ENCODE measurements at regions not wholly inside any gene's neighbourhood (a gene's known extent, or its start where the extent isn't known, plus 50 kb on each side); places are given as distances from the start of the nearest gene placed in this dataset.

DNA sequence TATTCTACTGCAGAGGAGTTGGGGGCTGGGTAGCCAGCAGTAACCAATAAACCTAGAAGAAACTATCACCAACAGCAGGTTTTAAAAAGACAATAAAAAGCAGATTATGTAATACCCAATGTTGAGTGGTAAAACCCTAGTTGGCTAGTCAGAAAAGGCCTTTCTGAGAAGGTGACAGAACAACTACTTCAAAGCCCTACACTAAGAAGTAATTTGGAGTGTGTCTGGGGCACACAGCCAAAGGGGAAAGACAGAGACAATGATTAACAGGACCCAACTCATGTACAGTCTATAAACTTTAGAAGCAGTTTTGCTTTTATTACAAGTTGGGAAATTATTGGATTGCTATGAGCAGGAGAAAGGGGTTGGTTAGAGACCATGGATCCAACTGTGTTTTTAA is 77.2 kb upstream of the TMEM106B start:
- DNase-seq, result no peak

DNA sequence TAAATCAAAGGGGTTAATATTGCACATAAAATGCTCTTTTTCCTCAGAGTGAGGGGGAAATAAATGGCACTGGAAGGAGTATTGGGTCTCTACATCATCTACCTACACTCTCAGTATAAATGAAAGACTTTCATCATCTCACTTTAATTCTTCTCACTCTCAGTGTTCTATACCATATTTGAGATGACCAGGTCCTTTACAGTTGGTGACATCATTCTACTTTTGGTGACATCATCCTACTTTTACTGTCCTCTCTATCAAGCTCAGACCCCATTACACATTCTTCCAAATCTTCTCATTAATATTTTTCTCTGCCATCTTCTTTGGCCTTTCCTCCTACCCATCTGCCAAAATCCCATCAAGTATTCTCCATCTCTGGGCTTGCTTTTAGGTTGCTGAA is 74.6 kb upstream of the TMEM106B start:
- DNase-seq, result no peak

DNA sequence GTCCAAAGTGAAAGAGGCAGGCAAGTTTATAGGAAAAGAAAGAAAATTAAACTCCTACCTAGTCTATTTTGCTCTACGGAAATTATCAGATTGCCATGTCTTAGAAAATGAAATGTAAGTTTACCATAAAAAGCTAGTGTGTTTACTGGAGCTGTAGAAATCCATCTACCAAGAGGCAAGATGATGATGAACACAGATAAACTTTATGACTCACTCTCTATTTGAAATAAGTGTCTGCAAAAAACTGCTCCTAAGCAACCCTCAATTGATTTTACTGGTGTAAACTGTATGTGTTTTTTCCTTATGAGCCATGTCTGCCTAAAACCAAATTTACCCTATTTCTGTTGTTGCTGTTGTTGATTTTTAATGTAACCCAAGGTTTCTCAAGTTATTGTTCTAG is 73.8 kb upstream of the TMEM106B start:
- DNase-seq, result no peak

DNA sequence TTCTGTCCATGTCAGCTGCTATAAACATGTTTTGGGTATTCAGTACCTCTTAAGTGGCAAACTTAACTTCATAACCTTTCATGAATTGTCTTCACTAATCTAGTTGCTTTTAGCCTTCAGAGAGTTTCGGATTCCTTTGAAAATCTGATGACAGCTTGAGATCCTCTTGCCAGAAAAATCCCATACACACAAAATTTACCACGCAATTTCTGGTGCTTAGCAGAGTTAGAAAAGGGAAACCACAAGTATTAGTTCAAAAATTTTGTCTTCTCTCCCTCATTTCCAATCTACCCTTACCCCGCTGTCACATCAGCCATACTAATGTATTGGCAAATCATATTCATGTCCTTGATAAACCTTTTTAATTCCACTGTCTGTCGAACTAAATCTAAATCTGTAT is 72.7 kb upstream of the TMEM106B start:
- no peak for DNase-seq

DNA sequence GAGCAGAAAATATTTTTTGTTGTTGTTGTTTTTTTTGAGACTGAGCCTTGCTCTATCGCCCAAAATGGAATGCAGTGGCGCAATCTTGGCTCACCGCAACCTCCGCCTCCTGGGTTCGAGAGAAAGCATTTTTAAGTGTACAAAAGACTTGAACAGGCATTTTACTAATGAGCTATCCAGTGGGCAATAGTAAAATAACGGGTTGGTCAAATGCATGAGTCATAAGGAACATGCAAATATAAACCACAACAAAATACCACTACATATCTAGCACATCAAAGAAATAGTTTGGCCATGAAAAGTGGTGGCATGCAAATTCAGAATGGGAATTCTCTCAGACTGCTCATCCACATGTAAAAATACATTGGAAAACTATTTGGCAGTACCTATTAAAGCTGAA is 71.7 kb upstream of the TMEM106B start:
- no peak for DNase-seq

DNA sequence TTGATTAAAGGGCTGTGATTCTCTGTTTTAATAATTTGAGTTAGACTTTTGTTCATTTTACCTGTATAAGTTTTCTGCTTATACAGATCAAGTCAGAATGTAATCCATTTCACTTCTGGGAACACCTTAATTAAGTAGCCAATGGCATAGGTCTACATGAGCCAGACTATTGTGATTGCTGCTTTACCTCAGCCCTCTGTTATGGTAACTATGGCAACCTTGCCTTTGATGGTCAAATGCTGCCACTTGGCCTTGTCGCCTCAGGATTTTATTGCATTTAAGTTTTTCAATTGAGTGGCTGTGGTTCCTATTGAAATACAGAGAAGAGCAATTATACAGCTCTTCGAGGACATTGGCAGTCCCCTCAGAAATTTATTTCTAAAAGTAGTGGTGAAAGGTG is 64.3 kb upstream of the TMEM106B start:
- no peak for DNase-seq

DNA sequence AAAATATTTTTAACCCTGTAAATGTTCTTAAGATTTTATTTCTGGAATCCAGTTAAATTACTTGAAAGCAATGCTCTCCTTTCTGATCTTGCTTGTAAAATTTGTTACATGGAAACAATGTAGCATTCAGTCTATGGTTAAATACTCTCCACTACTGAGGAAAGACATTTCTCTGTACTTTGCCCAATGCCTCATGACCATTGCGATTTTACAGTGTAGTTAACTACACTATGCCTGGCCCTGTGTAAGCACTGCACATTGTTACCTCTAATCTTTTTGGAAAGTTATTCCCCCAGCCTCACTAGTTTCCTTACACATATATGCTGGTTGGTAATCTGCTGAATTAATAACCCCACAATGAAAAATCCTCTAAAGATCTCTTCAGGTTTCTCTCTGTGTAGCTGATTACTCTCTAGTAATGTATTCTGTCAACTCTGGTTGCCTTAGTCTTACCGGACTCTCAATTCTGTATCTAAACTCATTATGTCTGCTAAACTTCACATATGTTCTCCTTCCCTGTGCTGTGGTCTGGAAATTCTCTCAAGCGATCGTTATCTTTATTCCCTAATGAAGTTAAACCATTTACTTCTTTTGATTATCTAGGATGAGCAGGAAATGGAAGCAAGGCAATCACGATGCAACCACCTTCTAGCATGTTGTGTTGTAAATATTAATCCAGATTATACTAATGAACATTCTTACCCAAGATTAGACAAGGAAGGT is 58.7 kb upstream of the TMEM106B start:
- no peak for DNase-seq

DNA sequence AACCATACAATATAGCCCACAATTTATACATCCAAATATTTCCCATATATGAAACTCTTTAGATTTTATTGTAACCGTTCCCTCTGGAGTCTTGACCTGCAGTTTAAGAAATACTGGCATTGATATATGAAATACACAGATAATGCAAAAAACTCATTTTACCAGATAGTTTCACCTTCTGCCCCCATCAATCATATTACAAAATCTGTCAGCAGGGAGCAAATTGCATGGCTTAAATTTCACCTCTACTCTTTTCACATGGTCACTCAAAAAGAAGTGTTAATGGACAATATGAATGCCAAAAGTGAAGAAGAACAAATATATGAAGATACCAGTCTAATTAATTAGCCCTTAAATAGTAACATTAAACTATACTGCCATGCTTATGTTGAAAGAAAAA is 57.0 kb upstream of the TMEM106B start:
- DNase-seq, result no peak

DNA sequence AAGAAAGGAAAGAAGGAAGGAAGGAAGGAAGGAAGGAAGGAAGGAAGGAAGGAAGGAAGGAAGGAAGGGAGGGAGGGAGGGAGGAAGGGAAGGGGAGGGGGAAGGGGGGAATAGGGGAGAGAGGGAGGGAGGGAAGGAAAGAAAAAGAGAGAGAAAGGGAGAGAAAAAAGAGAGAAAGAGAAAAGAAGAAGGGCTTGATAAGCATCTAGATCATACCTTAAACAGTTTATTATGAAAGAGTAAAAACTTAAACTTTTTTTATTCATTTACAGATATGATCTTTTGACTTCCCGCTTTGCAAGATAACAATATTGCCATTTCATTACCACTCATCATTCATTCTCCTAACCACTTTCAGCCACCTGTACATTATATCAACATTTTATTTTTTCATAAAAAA is 53.6 kb upstream of the TMEM106B start:
- DNase-seq, result no peak

DNA sequence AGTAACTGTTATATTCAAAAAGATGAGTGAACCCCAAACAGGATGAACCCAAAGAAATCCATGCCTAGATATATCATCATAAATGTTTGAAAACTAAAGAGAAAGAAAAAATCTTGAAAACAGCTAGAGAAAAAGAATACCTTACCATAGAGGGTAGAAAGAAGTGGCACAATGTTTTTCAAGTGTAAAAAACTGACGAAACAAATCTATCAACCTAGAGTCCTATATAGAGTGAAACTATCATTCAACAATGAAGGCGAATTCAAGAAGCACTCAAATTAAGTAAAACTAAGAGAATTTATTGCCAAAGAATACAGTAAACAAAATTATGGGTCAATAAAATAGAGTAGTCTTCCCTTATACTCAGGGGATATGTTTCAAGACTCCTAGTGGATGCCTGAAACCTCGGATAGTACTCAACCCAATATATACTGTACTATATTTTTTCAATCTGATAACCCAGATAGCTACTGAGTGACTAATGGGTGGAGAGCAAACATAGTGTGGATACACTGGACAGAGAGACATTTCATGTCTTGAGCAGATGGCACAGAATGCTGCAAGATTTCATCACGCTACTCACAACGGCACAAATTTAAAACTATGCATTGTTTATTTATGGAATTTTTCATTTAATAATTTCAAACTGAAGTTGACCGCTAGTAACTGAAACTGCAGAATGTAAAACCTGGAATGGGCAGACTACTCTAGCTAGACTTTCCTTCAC is 52.6 kb upstream of the TMEM106B start:
- DNase-seq, result no peak

DNA sequence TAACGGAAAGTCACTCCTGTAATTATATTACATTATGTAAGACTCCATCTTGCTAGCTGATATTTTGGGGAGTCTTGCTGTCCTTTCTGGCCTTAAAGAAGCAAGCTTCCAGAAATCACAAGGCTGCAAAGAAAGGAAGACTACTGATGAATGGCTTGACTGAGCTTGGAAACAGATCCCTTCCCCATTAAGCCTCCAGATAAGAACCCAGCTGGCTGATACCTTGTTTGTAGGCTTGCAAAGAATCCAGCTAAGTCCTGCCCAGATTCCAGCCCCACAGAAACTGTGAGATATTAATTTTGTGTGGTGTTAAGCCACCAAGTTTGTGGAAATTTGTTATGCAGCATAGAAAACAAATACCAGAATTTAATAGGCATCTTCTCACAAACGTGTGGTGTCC is 49.9 kb upstream of the TMEM106B start:
- no peak for DNase-seq
